H9 (cell line): ENCODE measurements at regions not wholly inside any gene's neighbourhood (a gene's known extent, or its start where the extent isn't known, plus 50 kb on each side); places are given as distances from the start of the nearest gene placed in this dataset.

Source experiments
- DNase-seq: peaks from one replicate; pipeline ENCODE4 v3.0.0-alpha.2; 2017
- H2AFZ ChIP-seq: one replicate; pipeline ENCODE4 v1.6.1; 2013; ENCODE audit warnings: mild to moderate bottlenecking, low read length, control low read depth, moderate library complexity
- H2AK5ac ChIP-seq: 2 replicates; pipeline ENCODE4 v1.6.1; 2013; ENCODE audit warnings: low read length, control low read depth, mixed read lengths; ENCODE audit not compliant: insufficient read length
- H2BK120ac ChIP-seq: one replicate; pipeline ENCODE4 v1.6.1; 2013; ENCODE audit warnings: low read depth, mild to moderate bottlenecking, low read length, control low read depth, inconsistent platforms; ENCODE audit not compliant: poor library complexity, severe bottlenecking
- H2BK12ac ChIP-seq: 2 replicates; pipeline ENCODE4 v1.6.1; 2013; ENCODE audit warnings: low read length, control low read depth, mixed read lengths, low read depth; ENCODE audit not compliant: insufficient read length
- H2BK15ac ChIP-seq: 2 replicates; pipeline ENCODE4 v1.6.1; 2013; ENCODE audit warnings: low read depth, low read length, control low read depth
- H2BK20ac ChIP-seq: one replicate; pipeline ENCODE4 v1.6.1; 2013; ENCODE audit warnings: low read depth, mild to moderate bottlenecking, low read length, control low read depth, inconsistent platforms; ENCODE audit not compliant: poor library complexity, severe bottlenecking
- H2BK5ac ChIP-seq: 2 replicates; pipeline ENCODE4 v1.6.1; 2013; ENCODE audit warnings: low read length, control low read depth, mixed read lengths; ENCODE audit not compliant: insufficient read length
- H3K14ac ChIP-seq: 2 replicates; pipeline ENCODE4 v1.6.1; 2013; ENCODE audit warnings: low read length, control low read depth; ENCODE audit not compliant: insufficient read depth
- H3K18ac ChIP-seq: 2 replicates; pipeline ENCODE4 v1.6.1; 2013; ENCODE audit warnings: low read depth, mild to moderate bottlenecking, mixed read lengths, low read length, control low read depth; ENCODE audit not compliant: insufficient read length
- H3K23ac ChIP-seq: 2 replicates; pipeline ENCODE4 v1.6.1; 2013; ENCODE audit warnings: low read length, control low read depth, mixed read lengths, low read depth; ENCODE audit not compliant: insufficient read length
- H3K23me2 ChIP-seq: 2 replicates; pipeline ENCODE4 v1.6.1; 2013; ENCODE audit warnings: low read depth, mild to moderate bottlenecking, mixed read lengths, low read length, control low read depth; ENCODE audit not compliant: insufficient read length, poor library complexity, severe bottlenecking
- H3K27ac ChIP-seq: 2 replicates; pipeline ENCODE4 v1.5.1; 2013; ENCODE audit warnings: low read length, control low read depth, mixed read lengths, low read depth; ENCODE audit not compliant: insufficient read length
- H3K27me3 ChIP-seq: 2 replicates; pipeline ENCODE4 v1.6.1; 2013; ENCODE audit warnings: low read length, control low read depth, inconsistent platforms; ENCODE audit not compliant: insufficient read depth
- H3K4ac ChIP-seq: 2 replicates; pipeline ENCODE4 v1.6.1; 2013; ENCODE audit warnings: low read depth, mild to moderate bottlenecking, control low read depth, inconsistent platforms, low read length, moderate library complexity
- H3K4me1 ChIP-seq: 2 replicates; pipeline ENCODE4 v1.6.1; 2013; ENCODE audit warnings: low read length, control low read depth, inconsistent platforms; ENCODE audit not compliant: insufficient read depth
- H3K4me2 ChIP-seq: 2 replicates; pipeline ENCODE4 v1.6.1; 2013; ENCODE audit warnings: low read length, control low read depth, mixed read lengths; ENCODE audit not compliant: insufficient read length, insufficient read depth
- H3K56ac ChIP-seq: 2 replicates; pipeline ENCODE4 v1.6.1; 2013; ENCODE audit warnings: low read depth, mild to moderate bottlenecking, mixed read lengths, low read length, control low read depth; ENCODE audit not compliant: insufficient read length
- H3K79me1 ChIP-seq: 2 replicates; pipeline ENCODE4 v1.6.1; 2013; ENCODE audit warnings: low read depth, mild to moderate bottlenecking, moderate library complexity, low read length, control low read depth, inconsistent platforms; ENCODE audit not compliant: insufficient read depth, poor library complexity, severe bottlenecking
- H3K79me2 ChIP-seq: 2 replicates; pipeline ENCODE4 v1.6.1; 2013; ENCODE audit warnings: low read length, control low read depth, inconsistent platforms; ENCODE audit not compliant: insufficient read depth
- H3K9ac ChIP-seq: 2 replicates; pipeline ENCODE4 v1.6.1; 2013; ENCODE audit warnings: low read length, control low read depth, mixed read lengths; ENCODE audit not compliant: insufficient read length; ENCODE audit errors: extremely low read depth
- H3K9me3 ChIP-seq: one replicate; pipeline ENCODE4 v1.6.1; 2013; ENCODE audit warnings: low read depth, low read length, inconsistent platforms; ENCODE audit not compliant: control insufficient read depth
- H3T11ph ChIP-seq: one replicate; pipeline ENCODE4 v1.6.1; 2013; ENCODE audit warnings: mild to moderate bottlenecking, low read length, control low read depth, inconsistent platforms
- H4K20me1 ChIP-seq: one replicate; pipeline ENCODE4 v1.6.1; 2013; ENCODE audit not compliant: control insufficient read depth, insufficient read length, insufficient read depth
- H4K5ac ChIP-seq: 2 replicates; pipeline ENCODE4 v1.6.1; 2013; ENCODE audit warnings: low read depth, mild to moderate bottlenecking, mixed read lengths, low read length, control low read depth; ENCODE audit not compliant: insufficient read length
- H4K8ac ChIP-seq: replicated peaks from 2 replicates; pipeline ENCODE4 v1.6.1; 2013; ENCODE audit warnings: low read length, control low read depth, mixed read lengths, low read depth; ENCODE audit not compliant: insufficient read length
- H4K91ac ChIP-seq: 2 replicates; pipeline ENCODE4 v1.6.1; 2013; ENCODE audit warnings: low read depth, mild to moderate bottlenecking, moderate library complexity, mixed read lengths, low read length, control low read depth; ENCODE audit not compliant: insufficient read length
- H3K27ac Mint-ChIP-seq, 3 experiments: 2 replicates in 2 of 3; 3 replicates in 1 of 3; pipeline ENCODE4 v1.8.0; 2020 to 2021; ENCODE audit warnings: mixed read lengths in 3 of 3, mild to moderate bottlenecking in 1 of 3, moderate library complexity in 1 of 3
- H3K27me3 Mint-ChIP-seq: 2 replicates; pipeline ENCODE4 v1.8.0; 2021; ENCODE audit warnings: low read depth, mild to moderate bottlenecking, moderate library complexity, mixed read lengths
- H3K36me3 Mint-ChIP-seq, 3 experiments: 2 replicates in 2 of 3; 3 replicates in 1 of 3; pipeline ENCODE4 v1.8.0; 2020 to 2021; ENCODE audit warnings: low read depth in 3 of 3, mixed read lengths in 3 of 3; ENCODE audit not compliant: insufficient read depth in 1 of 3
- H3K4me1 Mint-ChIP-seq, 2 experiments: 2 replicates each; pipeline ENCODE4 v1.8.0; 2020; ENCODE audit warnings: mixed read lengths in 2 of 2
- H3K4me3 Mint-ChIP-seq, 2 experiments: 2 replicates in 1 of 2; 3 replicates in 1 of 2; pipeline ENCODE4 v1.8.0; 2020 to 2021; ENCODE audit warnings: mild to moderate bottlenecking in 2 of 2, mixed read lengths in 2 of 2, moderate library complexity in 1 of 2
- H3K9me3 Mint-ChIP-seq, 2 experiments: 2 replicates in 1 of 2; 3 replicates in 1 of 2; pipeline ENCODE4 v1.8.0; 2020; ENCODE audit warnings: mild to moderate bottlenecking in 2 of 2, mixed read lengths in 2 of 2, moderate library complexity in 1 of 2
- WGBS: extraction: QIAGEN DNeasy Blood & Tissue Kit; methylation state at CpG from one replicate; pipeline ENCODE4 v1.1.7; 2013; ENCODE audit warnings: missing lambda C conversion rate, low lambda C conversion rate, mixed read lengths; ENCODE audit not compliant: insufficient read length; ENCODE audit errors: extremely low coverage; 5-methylcytosine and 5-hydroxymethylcytosine counted together
- TF ChIP-seq, protein P1 (sequence below): fragments of 200-600 bp; sonication (generic); conservative IDR thresholded peaks from 3 replicates; pipeline ENCODE4 v1.8.0; 2021; ENCODE audit warnings: antibody characterized with exemption, mild to moderate bottlenecking

DNA sequence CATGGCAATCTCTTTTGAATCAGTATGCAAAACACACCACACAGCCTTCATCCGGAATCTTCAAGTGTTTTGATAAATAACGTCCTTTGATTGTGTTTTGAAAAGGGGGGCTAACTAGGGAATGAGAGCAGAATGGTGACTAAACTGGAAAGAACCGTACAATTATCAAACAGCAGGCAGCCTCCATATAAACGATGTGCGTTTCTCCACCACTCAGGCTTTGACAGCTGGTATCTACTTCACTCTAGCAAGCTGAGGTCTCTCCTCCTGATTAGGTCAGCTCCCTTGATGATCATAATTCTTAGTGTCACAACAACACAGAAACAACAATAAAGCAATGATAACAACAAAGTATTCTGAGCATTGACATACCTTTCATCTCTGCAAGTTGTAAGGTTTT is 465.9 kb downstream of the TUSC1 start:
- no peak overlapping the region for H2BK15ac ChIP-seq
- H3K9me3 Mint-ChIP-seq = no peaks in the 10 kb centered on the region; a peak in 1 of 5 replicates
- H3K23me2 ChIP-seq = no peaks in the 10 kb centered on the region
- H2BK12ac ChIP-seq = no peak overlapping the region
- no peaks in the 10 kb centered on the region for H3K4me1 ChIP-seq
- H3K27me3 ChIP-seq = no peaks in the 10 kb centered on the region
- H3K4me2 ChIP-seq = no peak overlapping the region
- H4K20me1 ChIP-seq = no peaks in the 10 kb centered on the region
- H4K5ac ChIP-seq = no peak overlapping the region
- H3K4me1 Mint-ChIP-seq = peaks cover 4 to 11% of the 10 kb centered on the region in 2 experiments
- H3K9ac ChIP-seq = no peak overlapping the region
- H2AK5ac ChIP-seq = no peak overlapping the region
- no peak overlapping the region for H4K91ac ChIP-seq
- H3K79me1 ChIP-seq = no peaks in the 10 kb centered on the region
- H3K27ac ChIP-seq = no peak overlapping the region
- no peak overlapping the region for H3K14ac ChIP-seq
- H2BK20ac ChIP-seq = no peak overlapping the region
- H3K4me3 Mint-ChIP-seq = no peak overlapping the region
- no peak for DNase-seq
- no peak overlapping the region for H3T11ph ChIP-seq
- no peak overlapping the region for H3K27ac Mint-ChIP-seq
- H2BK120ac ChIP-seq = no peak overlapping the region
- WGBS = no CpG with 5 or more reads among the region's 5 CpGs
- no peaks in the 10 kb centered on the region for H3K27me3 Mint-ChIP-seq
- H2AFZ ChIP-seq = no peak overlapping the region
- H3K79me2 ChIP-seq = no peaks in the 10 kb centered on the region
- H3K36me3 Mint-ChIP-seq = peaks cover 0 to 4% (median 4%) of the 10 kb centered on the region in 3 experiments; a peak in 3 of 7 replicates
- H4K8ac ChIP-seq = no peak overlapping the region
- no peak overlapping the region for H3K4ac ChIP-seq
- no peak overlapping the region for H2BK5ac ChIP-seq
- no peak overlapping the region for H3K23ac ChIP-seq
- H3K18ac ChIP-seq = no peak overlapping the region
- TF ChIP-seq, protein P1, sequence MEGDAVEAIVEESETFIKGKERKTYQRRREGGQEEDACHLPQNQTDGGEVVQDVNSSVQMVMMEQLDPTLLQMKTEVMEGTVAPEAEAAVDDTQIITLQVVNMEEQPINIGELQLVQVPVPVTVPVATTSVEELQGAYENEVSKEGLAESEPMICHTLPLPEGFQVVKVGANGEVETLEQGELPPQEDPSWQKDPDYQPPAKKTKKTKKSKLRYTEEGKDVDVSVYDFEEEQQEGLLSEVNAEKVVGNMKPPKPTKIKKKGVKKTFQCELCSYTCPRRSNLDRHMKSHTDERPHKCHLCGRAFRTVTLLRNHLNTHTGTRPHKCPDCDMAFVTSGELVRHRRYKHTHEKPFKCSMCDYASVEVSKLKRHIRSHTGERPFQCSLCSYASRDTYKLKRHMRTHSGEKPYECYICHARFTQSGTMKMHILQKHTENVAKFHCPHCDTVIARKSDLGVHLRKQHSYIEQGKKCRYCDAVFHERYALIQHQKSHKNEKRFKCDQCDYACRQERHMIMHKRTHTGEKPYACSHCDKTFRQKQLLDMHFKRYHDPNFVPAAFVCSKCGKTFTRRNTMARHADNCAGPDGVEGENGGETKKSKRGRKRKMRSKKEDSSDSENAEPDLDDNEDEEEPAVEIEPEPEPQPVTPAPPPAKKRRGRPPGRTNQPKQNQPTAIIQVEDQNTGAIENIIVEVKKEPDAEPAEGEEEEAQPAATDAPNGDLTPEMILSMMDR = no peak
- H3K9me3 ChIP-seq = no peaks in the 10 kb centered on the region
- H3K56ac ChIP-seq = no peak overlapping the region
